HepG2 (cell line): ENCODE measurements at regions not wholly inside any gene's neighbourhood (a gene's known extent, or its start where the extent isn't known, plus 50 kb on each side); places are given as distances from the start of the nearest gene placed in this dataset.

ENCODE experiments used
- ATAC-seq: fragments of 200-7000 bp; cut with Tn5 transposase; 3 replicates; pipeline ENCODE4 v1.9.1; 2020; ENCODE audit warnings: mild to moderate bottlenecking, moderate library complexity
- BruUV-seq: library from RNA; stranded (reverse); fragments of 400-500 nt; replicated peaks from 2 replicates; lab custom pipeline; 2021; lab: Mats Ljungman, UMichigan
- CTCF ChIA-PET: fragments of 300-600 bp; formaldehyde crosslinking; extraction: SDS; loops from one replicate; lab custom pipeline; 2021; ENCODE audit warnings: low total read pairs, inconsistent platforms, low intra/inter-chr PET ratio; lab: Yijun Ruan, JAX
- POLR2A ChIA-PET: fragments of 350-600 bp; sonication (Branson Sonifier 250); formaldehyde crosslinking; loops from one replicate; lab custom pipeline; 2020; ENCODE audit warnings: antibody characterized with exemption, inconsistent platforms; lab: Yijun Ruan, JAX
- DNase-seq: peaks from one replicate; pipeline ENCODE4 v3.0.0-alpha.2; 2015; ENCODE audit warnings: low spot score
- FAIRE-seq: peaks from 3 replicates; lab custom pipeline; 2011; peaks lifted over from hg19 to GRCh38; lab: Jason Lieb, UNC
- H2AFZ ChIP-seq: one replicate; pipeline ENCODE4 v1.6.1; 2011; ENCODE audit warnings: low read length, inconsistent platforms
- H3K27ac ChIP-seq: fragments of 300-600 bp; 3 replicates; pipeline ENCODE4 v1.8.0; 2011; ENCODE audit warnings: mixed run types, mild to moderate bottlenecking, mixed read lengths, low read length, inconsistent platforms; ENCODE audit not compliant: insufficient read depth; ENCODE audit errors: extremely low read length
- H3K27me3 ChIP-seq, 2 experiments: fragments of 200-600 bp in 1 of 2; 2 replicates in 1 of 2; 3 replicates in 1 of 2; pipeline versions ENCODE4 v1.6.0 to v1.8.0; 2011; ENCODE audit warnings: low read length in 2 of 2, mild to moderate bottlenecking in 2 of 2, moderate library complexity in 2 of 2, inconsistent platforms in 1 of 2; ENCODE audit not compliant: insufficient read depth in 2 of 2, control insufficient read depth in 1 of 2
- H3K36me3 ChIP-seq, 2 experiments: fragments of 200-600 bp in 1 of 2; replicated peaks in 1 of 2; 2 replicates in 1 of 2; 3 replicates in 1 of 2; pipeline versions ENCODE4 v1.5.1 to v1.8.0; 2011; ENCODE audit warnings: low read length in 2 of 2, inconsistent platforms in 1 of 2; ENCODE audit not compliant: insufficient read depth in 2 of 2, control insufficient read depth in 1 of 2
- H3K4me1 ChIP-seq: 2 replicates; pipeline ENCODE4 v1.5.1; 2012; ENCODE audit warnings: low read length, inconsistent platforms; ENCODE audit not compliant: insufficient read depth
- H3K4me2 ChIP-seq: 2 replicates; pipeline ENCODE4 v1.6.0; 2011; ENCODE audit warnings: low read depth, low read length, inconsistent platforms
- H3K4me3 ChIP-seq, 3 experiments: fragments of 200-600 bp in 1 of 3; sonication (generic), shearing (Covaris generic) in 1 of 3; replicated peaks in 1 of 3; 2 replicates each; pipeline ENCODE4 v1.5.1; 2011 to 2016; ENCODE audit warnings: low read length in 3 of 3, inconsistent platforms in 2 of 3, low read depth in 2 of 3, mild to moderate bottlenecking in 2 of 3, control low read depth in 1 of 3, mixed read lengths in 1 of 3; ENCODE audit not compliant: insufficient read depth in 1 of 3
- H3K79me2 ChIP-seq: one replicate; pipeline ENCODE4 v1.6.1; 2011; ENCODE audit warnings: low read length, inconsistent platforms; ENCODE audit not compliant: insufficient read depth
- H3K9ac ChIP-seq: 2 replicates; pipeline ENCODE4 v1.6.0; 2011; ENCODE audit warnings: mild to moderate bottlenecking, low read depth, low read length, inconsistent platforms; ENCODE audit not compliant: insufficient read depth
- H3K9me3 ChIP-seq: 2 replicates; pipeline ENCODE4 v1.5.1; 2012; ENCODE audit warnings: mild to moderate bottlenecking, low read length
- H4K20me1 ChIP-seq: 2 replicates; pipeline ENCODE4 v1.6.0; 2011; ENCODE audit warnings: inconsistent platforms, mild to moderate bottlenecking, low read length, moderate library complexity; ENCODE audit not compliant: insufficient read depth
- CAMTA2 ChIP-seq: sonication (generic); formaldehyde crosslinking; IDR thresholded peaks from 2 replicates; pipeline ENCODE4 v1.4.0; 2020; ENCODE audit warnings: mild to moderate bottlenecking, missing genetic modification reagents, borderline replicate concordance
- DR1 ChIP-seq: sonication (generic); formaldehyde crosslinking; IDR thresholded peaks from 2 replicates; pipeline ENCODE4 v1.8.0; 2021; ENCODE audit warnings: mild to moderate bottlenecking, missing genetic modification reagents, inconsistent platforms
- ETV5 ChIP-seq: IDR thresholded peaks from 2 replicates; pipeline ENCODE4 v1.6.1; 2018; ENCODE audit warnings: missing biosample characterization, missing genetic modification reagents, inconsistent platforms, borderline replicate concordance
- KDM4B ChIP-seq: sonication (generic); formaldehyde crosslinking; IDR thresholded peaks from 2 replicates; pipeline ENCODE4 v1.4.0; 2020; ENCODE audit warnings: missing genetic modification reagents
- LCORL ChIP-seq, 2 experiments: fragments of 450-650 bp in 1 of 2; sonication (generic) in 1 of 2; formaldehyde crosslinking in 1 of 2; IDR thresholded peaks; 2 replicates each; pipeline versions ENCODE4 v1.5.0 to v1.6.1; 2017 to 2020; ENCODE audit warnings: antibody characterized with exemption in 1 of 2, missing genetic modification reagents in 1 of 2
- NFKBIZ ChIP-seq: IDR thresholded peaks from 2 replicates; pipeline ENCODE4 v1.6.1; 2018; ENCODE audit warnings: missing genetic modification reagents, missing compliant biosample characterization
- NR1H2 ChIP-seq: sonication (generic); formaldehyde crosslinking; IDR thresholded peaks from 2 replicates; pipeline ENCODE4 v1.8.1; 2022; ENCODE audit warnings: low read depth, missing genetic modification reagents, borderline replicate concordance
- RXRA ChIP-seq: sonication (generic); formaldehyde crosslinking; IDR thresholded peaks from 2 replicates; pipeline ENCODE4 v1.5.1; 2020; ENCODE audit warnings: missing genetic modification reagents
- SIN3B ChIP-seq: fragments of 150-350 bp; IDR thresholded peaks from 2 replicates; pipeline ENCODE4 v1.6.1; 2014; ENCODE audit warnings: low read length
- ZNF274 ChIP-seq: sonication (generic); formaldehyde crosslinking; IDR thresholded peaks from 2 replicates; pipeline ENCODE4 v1.5.1; 2020; ENCODE audit warnings: mild to moderate bottlenecking, missing genetic modification reagents
- ZNF460 ChIP-seq: sonication (generic); formaldehyde crosslinking; IDR thresholded peaks from 2 replicates; pipeline ENCODE4 v1.5.1; 2020; ENCODE audit warnings: missing genetic modification reagents, mild to moderate bottlenecking, borderline replicate concordance
- ZSCAN20 ChIP-seq: sonication (generic); formaldehyde crosslinking; IDR thresholded peaks from 2 replicates; pipeline ENCODE4 v1.4.0; 2020; ENCODE audit warnings: missing genetic modification reagents, mild to moderate bottlenecking, borderline replicate concordance
- WGBS: methylation state at CpG from one replicate; pipeline ENCODE4 v1.1.6; 2017; ENCODE audit warnings: low lambda C conversion rate; 5-methylcytosine and 5-hydroxymethylcytosine counted together
- in situ Hi-C: cut with HindIII; loops from 2 replicates; pipeline ENCODE4 v1.10.0; 2017; ENCODE audit warnings: low pct_unique_long_range_greater_than_20kb; ENCODE audit not compliant: extremely low pct_ligation_motif_present
- intact Hi-C: fragments of 100-400 bp; cut with micrococcal nuclease; formaldehyde crosslinking; loops from one replicate; pipeline ENCODE4 v1.10.0; 2022; ENCODE audit not compliant: unreplicated experiment

- FAIRE-seq: no peak
- ATAC-seq: no peak
- Histone ChIP-seq H3K27ac (no peak overlapping the region), H4K20me1 (no peaks in the 10 kb centered on the region), H3K79me2 (no peaks in the 10 kb centered on the region), H3K9me3 (no peaks in the 10 kb centered on the region), H3K4me1 (no peaks in the 10 kb centered on the region), H3K27me3 (peaks cover 0 to 3% of the 10 kb centered on the region in 2 experiments; a peak in 2 of 5 replicates), H2AFZ (no peak overlapping the region), H3K4me2 (no peak overlapping the region), H3K36me3 (no peaks in the 10 kb centered on the region), H3K9ac (no peak overlapping the region), H3K4me3 (no peak overlapping the region)
- in situ Hi-C loops (no loop called here), intact Hi-C loops (no loop called here)
- TF ChIP-seq LCORL (IDR thresholded peaks at IDR 0.05) (no peak), LCORL (CRISPR knock-in tag; IDR thresholded peaks at IDR 0.05) (no peak), ETV5 (CRISPR knock-in tag) (no peak), ZSCAN20 (CRISPR knock-in tag) (no peak), CAMTA2 (CRISPR knock-in tag) (no peak), SIN3B (no peak), ZNF274 (CRISPR knock-in tag) (no peak), RXRA (CRISPR knock-in tag) (no peak), NR1H2 (CRISPR knock-in tag) (no peak), KDM4B (CRISPR knock-in tag) (no peak), ZNF460 (no peak), DR1 (CRISPR knock-in tag) (no peak), NFKBIZ (CRISPR knock-in tag) (no peak)
- 9% methylated on average over 3 of the region's 4 CpGs for WGBS
- POLR2A ChIA-PET: no interaction called here
- CTCF ChIA-PET: no interaction called here
- BruUV-seq: no TSS peak
- no peak for DNase-seq
These were observed 54.5 kb upstream of the MPEG1 start for GRCh38 chr11:59267196-59267595.
